ENCODE measurements at regions not wholly inside any gene's neighbourhood (a gene's known extent, or its start where the extent isn't known, plus 50 kb on each side); places are given as distances from the start of the nearest gene placed in this dataset.

- no peak overlapping the region for H2AFZ ChIP-seq (ENCODE audit: control insufficient read depth, low read depth, low read length)
- no peak for TF ChIP-seq EED (IDR thresholded peaks at IDR 0.05; ENCODE audit: low read depth)
- no peak for TF ChIP-seq LARP7 (IDR thresholded peaks at IDR 0.05)
- TF ChIP-seq ZNF207 (IDR thresholded peaks at IDR 0.05; ENCODE audit: borderline replicate concordance): no peak
- no peak for TF ChIP-seq CTCF (IDR thresholded peaks at IDR 0.05 in 2 of 3, conservative IDR thresholded peaks at IDR 0.05 in 1 of 3; ENCODE audit: control insufficient read depth in 2 of 3, extremely low read depth in 1 of 3, insufficient read depth in 1 of 3, low read depth in 3 of 3, low read length in 3 of 3)
- TF ChIP-seq RB1 (IDR thresholded peaks at IDR 0.05; ENCODE audit: borderline replicate concordance): no peak
- no peak for TF ChIP-seq TCF3 (IDR thresholded peaks at IDR 0.05; ENCODE audit: borderline replicate concordance, insufficient read depth, low read depth, low read length)
- no peak for TF ChIP-seq CBX5 (IDR thresholded peaks at IDR 0.05; ENCODE audit: low read depth)
- TF ChIP-seq ZNF217 (IDR thresholded peaks at IDR 0.05): no peak
- TF ChIP-seq ZNF274 (IDR thresholded peaks at IDR 0.05; ENCODE audit: insufficient read depth, insufficient read length): no peak
- no peak for TF ChIP-seq E2F8 (IDR thresholded peaks at IDR 0.05; ENCODE audit: low read depth, partially characterized antibody)
- no peak for TF ChIP-seq POLR2A (IDR thresholded peaks at IDR 0.05; ENCODE audit: low read depth, low read length)
- H4K20me1 ChIP-seq (ENCODE audit: control insufficient read depth, insufficient read depth): no peaks in the 10 kb centered on the region
- in situ Hi-C loops (cut with MboI): no loop called here
- SMC1A ChIA-PET (ENCODE audit: uncharacterized antibody, unreplicated experiment): no interaction called here
- H3K36me3 ChIP-seq (ENCODE audit: control insufficient read depth in 2 of 2, insufficient read depth in 2 of 2, low read length in 1 of 2): no peaks in the 10 kb centered on the region
- no peak overlapping the region for H3K4me3 ChIP-seq
- H3K4me2 ChIP-seq (ENCODE audit: control insufficient read depth, insufficient read depth): no peak overlapping the region
- intact Hi-C loops (cut with micrococcal nuclease; ENCODE audit: unreplicated experiment): no loop called here
- no peak for ATAC-seq
- POLR2A ChIA-PET: no interaction called here
- DNase-seq (ENCODE audit: low read depth, low spot score): no peak
- 34% methylated on average over 6 of the region's 6 CpGs for WGBS (ENCODE audit: insufficient coverage, insufficient replicate concordance, low lambda C conversion rate, missing lambda C conversion rate)
- H3K79me2 ChIP-seq (ENCODE audit: control insufficient read depth, insufficient read depth, low read length): no peaks in the 10 kb centered on the region
- peaks cover 14% of the 10 kb centered on the region for H3K4me1 ChIP-seq (ENCODE audit: control insufficient read depth, insufficient read depth, low read length)
- no peaks in the 10 kb centered on the region for H3K9me3 ChIP-seq (replicated peaks; ENCODE audit: control insufficient read depth, insufficient read depth, low read length)
- BruUV-seq (replicated peaks): no TSS peak
- no peak overlapping the region for H3K27ac ChIP-seq (ENCODE audit: control insufficient read depth, insufficient read depth)
- H3K27me3 ChIP-seq (replicated peaks in 1 of 2; ENCODE audit: control insufficient read depth in 2 of 2, insufficient read depth in 2 of 2, low read length in 1 of 2): no peaks in the 10 kb centered on the region; a peak in 1 of 4 replicates
- CTCF ChIA-PET: no interaction called here
- no peak for FAIRE-seq
- no peak overlapping the region for H3K9ac ChIP-seq (ENCODE audit: control insufficient read depth, insufficient read depth, low read length)
- RAD21 ChIA-PET (ENCODE audit: unreplicated experiment): no interaction called here
These were observed 79.2 kb upstream of the WNT11 start for GRCh38 chr11:76285397-76286104.
